HG03439 (cell line): ENCODE measurements at regions not wholly inside any gene's neighbourhood (a gene's known extent, or its start where the extent isn't known, plus 50 kb on each side); places are given as distances from the start of the nearest gene placed in this dataset.

ENCODE experiments used
- ATAC-seq: cut with Tn5 transposase; IDR thresholded peaks from one replicate; pipeline ENCODE4 v1.9.1; 2021; ENCODE audit warnings: mild to moderate bottlenecking, moderate library complexity; ENCODE audit not compliant: unreplicated experiment

GRCh38 chr4:54542540-54543041, 115.2 kb upstream of the KIT start:
- ATAC-seq, result no peak

- no peak for ATAC-seq
These were observed 114.5 kb upstream of the KIT start for GRCh38 chr4:54543088-54543795.

GRCh38 chr4:54545663-54546424, 111.9 kb upstream of the KIT start:
- ATAC-seq, result no peak

- no peak for ATAC-seq
These were observed 110.3 kb upstream of the KIT start for GRCh38 chr4:54547299-54548097.

GRCh38 chr4:54548098-54548620, 109.6 kb upstream of the KIT start:
- no peak for ATAC-seq

GRCh38 chr4:54548831-54549460, 108.8 kb upstream of the KIT start:
- ATAC-seq, result no peak

- no peak for ATAC-seq
These were observed 107.2 kb upstream of the KIT start for GRCh38 chr4:54550395-54551171.

GRCh38 chr4:54553001-54553400, 104.8 kb upstream of the KIT start:
- no peak for ATAC-seq

- no peak for ATAC-seq
These were observed 103.3 kb upstream of the KIT start for GRCh38 chr4:54554339-54554990.

GRCh38 chr4:54556051-54556450, 101.7 kb upstream of the KIT start:
- no peak for ATAC-seq

GRCh38 chr4:54556587-54556986, 101.2 kb upstream of the KIT start:
- ATAC-seq, result no peak

- ATAC-seq, result no peak
These were observed 98.7 kb upstream of the KIT start for GRCh38 chr4:54558889-54559677.

- no peak for ATAC-seq
These were observed 97.2 kb upstream of the KIT start for GRCh38 chr4:54560513-54560912.

GRCh38 chr4:54561940-54562339, 95.8 kb upstream of the KIT start:
- ATAC-seq, result no peak

GRCh38 chr4:54566608-54567007, 91.1 kb upstream of the KIT start:
- peak; percentile 84 for ATAC-seq

GRCh38 chr4:54567327-54567726, 90.4 kb upstream of the KIT start:
- no peak for ATAC-seq

GRCh38 chr4:54568184-54568583, 89.6 kb upstream of the KIT start:
- ATAC-seq, result no peak

- no peak for ATAC-seq
These were observed 86.9 kb upstream of the KIT start for GRCh38 chr4:54570822-54571221.
